Adrenal gland (tissue), 9 donors: ENCODE measurements at regions not wholly inside any gene's neighbourhood (a gene's known extent, or its start where the extent isn't known, plus 50 kb on each side); places are given as distances from the start of the nearest gene placed in this dataset.

Experiments
- DNase-seq, 7 donors: peaks; one replicate each; pipeline ENCODE4 v3.0.0-alpha.2; 2019 to 2020
- H3K27ac ChIP-seq, 5 donors: fragments of 200-600 bp; sonication (generic) in 4 of 5; 1 replicate in 3 of 5; 2 replicates in 2 of 5; pipeline versions ENCODE4 v1.5.1 to v1.8.0; 2016 to 2020; ENCODE audit warnings: mild to moderate bottlenecking in 1 of 5
- H3K27me3 ChIP-seq: fragments of 200-600 bp; 2 replicates; pipeline ENCODE4 v1.8.0; 2021
- H3K36me3 ChIP-seq, 2 donors: fragments of 200-600 bp; replicated peaks in 1 of 2; 1 replicate in 1 of 2; 2 replicates in 1 of 2; pipeline versions ENCODE4 v1.5.1 to v1.8.0; 2018 to 2022
- H3K4me1 ChIP-seq, 2 donors: fragments of 200-600 bp; replicated peaks in 1 of 2; 1 replicate in 1 of 2; 2 replicates in 1 of 2; pipeline versions ENCODE4 v1.5.1 to v1.8.0; 2018 to 2021
- H3K4me3 ChIP-seq, 4 donors: fragments of 200-600 bp; sonication (generic) in 3 of 4; one replicate each; pipeline ENCODE4 v1.5.1; 2016 to 2018
- H3K9me3 ChIP-seq, 3 donors: fragments of 200-600 bp; sonication (generic) in 1 of 3; replicated peaks in 1 of 3; 1 replicate in 2 of 3; 2 replicates in 1 of 3; pipeline versions ENCODE4 v1.5.1 to v1.8.0; 2016 to 2021
- CTCF ChIP-seq, 6 experiments: fragments of 450-650 bp in 4 of 6; fragments of 200-600 bp in 2 of 6; sonication (generic) in 1 of 6; IDR thresholded peaks; 1 replicate in 5 of 6; 2 replicates in 1 of 6; pipeline versions ENCODE4 v1.5.1 to v1.8.0; 2016 to 2021; ENCODE audit warnings: antibody characterized with exemption in 6 of 6, mild to moderate bottlenecking in 2 of 6, moderate library complexity in 1 of 6
- POLR2A ChIP-seq, 2 donors: fragments of 450-650 bp; IDR thresholded peaks; one replicate each; pipeline ENCODE4 v1.6.1; 2017; ENCODE audit warnings: antibody characterized with exemption in 2 of 2, mild to moderate bottlenecking in 2 of 2, moderate library complexity in 1 of 2
- WGBS, 4 donors: extraction: QIAGEN DNeasy Blood & Tissue Kit in 2 of 4; methylation state at CpG; one replicate each; pipeline versions ENCODE4 v1.1.5 to v1.1.7; 2013 to 2017; 5-methylcytosine and 5-hydroxymethylcytosine counted together
- intact Hi-C, 2 donors: fragments of 100-400 bp; cut with DNase I; formaldehyde crosslinking; loops; one replicate each; pipeline versions ENCODE4 v1.14.1 to v1.15.0; 2022 to 2023
- donor health status: healthy with polysubstance abuse.
- donor health status: Bipolar disorder and iron deficiency.
- donor health status: DM: yes; HTN: yes; CAD: no.
- donor health status: DM: no; HTN: no; CAD: no.
- donor health status: DM: no; HTN: no; CAD: no.

GRCh38 chr6:41451039-41451438 is 95.1 kb upstream of the FOXP4 start:
- Histone ChIP-seq H3K27ac (peak overlapping the region in 1 of 5 donors; percentile 25), H3K4me1 (peaks cover 0 to 5% of the 10 kb centered on the region in 2 donors)
- intact Hi-C loops = no loop called here

GRCh38 chr6:41451515-41452163 is 94.5 kb upstream of the FOXP4 start:
- Histone ChIP-seq H3K4me3 (no peak overlapping the region), H3K36me3 (no peaks in the 10 kb centered on the region), H3K27ac (peak overlapping the region in 1 of 5 donors; percentile 34), H3K4me1 (peaks cover 0 to 5% of the 10 kb centered on the region in 2 donors), H3K9me3 (no peaks in the 10 kb centered on the region), H3K27me3 (no peaks in the 10 kb centered on the region)
- WGBS, 4 donors = 68 to 79% (median 74%) methylated on average over 13 to 22 of the region's 22 CpGs
- no peak for DNase-seq
- intact Hi-C loops = no loop called here
- no peak for TF ChIP-seq POLR2A (IDR thresholded peaks at IDR 0.05)
- no peak for TF ChIP-seq CTCF (IDR thresholded peaks at IDR 0.05)

More at GRCh38 chr6:41451039-41451438, 95.1 kb upstream of the FOXP4 start:
- no peak overlapping the region for H3K4me3 ChIP-seq
- TF ChIP-seq POLR2A (IDR thresholded peaks at IDR 0.05) = no peak
- no peak for TF ChIP-seq CTCF (IDR thresholded peaks at IDR 0.05)
- H3K9me3 ChIP-seq = no peaks in the 10 kb centered on the region
- no peaks in the 10 kb centered on the region for H3K36me3 ChIP-seq
- DNase-seq = no peak
- no peaks in the 10 kb centered on the region for H3K27me3 ChIP-seq
- 63 to 79% (median 69%) methylated on average over 6 to 9 of the region's 9 CpGs for WGBS, 4 donors

- TF ChIP-seq CTCF (IDR thresholded peaks at IDR 0.05) = no peak
- TF ChIP-seq POLR2A (IDR thresholded peaks at IDR 0.05) = no peak
- DNase-seq = no peak
- H3K9me3 ChIP-seq = no peaks in the 10 kb centered on the region
- no peak overlapping the region for H3K4me3 ChIP-seq
- no peaks in the 10 kb centered on the region for H3K27me3 ChIP-seq
- H3K4me1 ChIP-seq = peaks cover 0 to 5% of the 10 kb centered on the region in 2 donors
- WGBS, 4 donors = 74 to 92% (median 86%) methylated on average over 4 of the region's 4 CpGs
- no peaks in the 10 kb centered on the region for H3K36me3 ChIP-seq
- intact Hi-C loops = no loop called here
- no peak overlapping the region for H3K27ac ChIP-seq
Observed at GRCh38 chr6:41452763-41453162, 93.4 kb upstream of the FOXP4 start.

GRCh38 chr6:41453244-41453643 is 92.9 kb upstream of the FOXP4 start:
- peaks cover 0 to 5% of the 10 kb centered on the region in 2 donors for H3K4me1 ChIP-seq
- no peak overlapping the region for H3K4me3 ChIP-seq
- WGBS, 4 donors = 85 to 95% (median 88%) methylated on average over 13 of the region's 13 CpGs
- no peak overlapping the region for H3K27ac ChIP-seq
- no peaks in the 10 kb centered on the region for H3K36me3 ChIP-seq
- H3K27me3 ChIP-seq = no peaks in the 10 kb centered on the region
- intact Hi-C loops = no loop called here
- no peak for DNase-seq
- TF ChIP-seq POLR2A (IDR thresholded peaks at IDR 0.05) (no peak), CTCF (IDR thresholded peaks at IDR 0.05) (no peak)
- H3K9me3 ChIP-seq = no peaks in the 10 kb centered on the region
